ENCODE measurements at regions not wholly inside any gene's neighbourhood (a gene's known extent, or its start where the extent isn't known, plus 50 kb on each side); places are given as distances from the start of the nearest gene placed in this dataset.

DNA sequence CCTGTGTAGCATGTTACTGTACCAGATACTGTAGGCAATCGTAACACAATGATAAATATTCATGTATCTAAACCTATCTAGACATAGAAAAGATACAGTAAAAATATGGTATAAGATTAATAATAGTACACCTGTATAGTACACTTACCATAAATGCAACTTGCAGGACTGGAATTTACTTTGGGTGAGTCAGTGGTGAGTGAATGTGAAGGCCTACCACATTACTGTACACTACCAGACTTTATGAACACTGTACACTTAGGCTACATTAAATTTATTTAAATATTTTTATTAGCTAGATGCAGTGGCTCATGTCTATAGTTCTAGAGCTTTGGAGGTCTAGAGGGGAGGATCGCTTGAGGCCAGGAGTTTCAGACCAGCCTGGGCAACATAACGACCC, 186.6 kb upstream of the ROPN1 start:
- intact Hi-C loops (cut with micrococcal nuclease; ENCODE audit: unreplicated experiment): no loop called here

DNA sequence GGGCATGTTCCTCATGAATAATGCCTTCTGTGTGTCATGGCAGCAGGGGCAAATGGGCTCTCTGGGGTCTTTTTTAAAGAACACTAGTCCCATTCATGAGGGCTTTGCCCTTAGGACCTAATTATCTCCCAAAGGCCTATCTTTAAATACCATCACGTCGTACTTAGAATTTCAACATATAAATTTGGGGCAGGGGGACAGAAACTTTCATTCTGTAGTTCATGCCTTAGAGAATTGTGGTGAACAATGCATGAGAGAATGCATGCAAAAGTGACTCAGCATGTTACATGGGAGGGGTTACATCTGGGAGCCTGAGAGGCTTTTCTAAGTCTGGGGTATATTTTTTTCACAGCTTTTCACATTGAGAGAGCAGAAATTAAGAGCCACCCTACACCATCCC, 208.5 kb upstream of the ROPN1 start:
- ATAC-seq: no peak
- no peak for DNase-seq (ENCODE audit: low read depth, low spot score)
- ChIA-PET POLR2A (no interaction called here), CTCF (no interaction called here)
- no peaks in the 10 kb centered on the region for H3K4me1 ChIP-seq (ENCODE audit: control insufficient read depth, insufficient read depth, low read length)
- no TSS peak for BruUV-seq (replicated peaks)
- no peaks in the 10 kb centered on the region for H3K9me3 ChIP-seq (ENCODE audit: control insufficient read depth, insufficient read depth, low read depth, low read length)
- intact Hi-C loops (cut with micrococcal nuclease; ENCODE audit: unreplicated experiment) (no loop called here), in situ Hi-C loops (cut with HindIII; ENCODE audit: low pct_unique_long_range_greater_than_20kb, low sequenced_read_pairs) (no loop called here)
- no peaks in the 10 kb centered on the region for H3K36me3 ChIP-seq (ENCODE audit: control insufficient read depth, insufficient read depth, low read length)
- H3K4me3 ChIP-seq (ENCODE audit: low read depth in 2 of 2, low read length in 2 of 2): no peak overlapping the region
- TF ChIP-seq, protein P1, sequence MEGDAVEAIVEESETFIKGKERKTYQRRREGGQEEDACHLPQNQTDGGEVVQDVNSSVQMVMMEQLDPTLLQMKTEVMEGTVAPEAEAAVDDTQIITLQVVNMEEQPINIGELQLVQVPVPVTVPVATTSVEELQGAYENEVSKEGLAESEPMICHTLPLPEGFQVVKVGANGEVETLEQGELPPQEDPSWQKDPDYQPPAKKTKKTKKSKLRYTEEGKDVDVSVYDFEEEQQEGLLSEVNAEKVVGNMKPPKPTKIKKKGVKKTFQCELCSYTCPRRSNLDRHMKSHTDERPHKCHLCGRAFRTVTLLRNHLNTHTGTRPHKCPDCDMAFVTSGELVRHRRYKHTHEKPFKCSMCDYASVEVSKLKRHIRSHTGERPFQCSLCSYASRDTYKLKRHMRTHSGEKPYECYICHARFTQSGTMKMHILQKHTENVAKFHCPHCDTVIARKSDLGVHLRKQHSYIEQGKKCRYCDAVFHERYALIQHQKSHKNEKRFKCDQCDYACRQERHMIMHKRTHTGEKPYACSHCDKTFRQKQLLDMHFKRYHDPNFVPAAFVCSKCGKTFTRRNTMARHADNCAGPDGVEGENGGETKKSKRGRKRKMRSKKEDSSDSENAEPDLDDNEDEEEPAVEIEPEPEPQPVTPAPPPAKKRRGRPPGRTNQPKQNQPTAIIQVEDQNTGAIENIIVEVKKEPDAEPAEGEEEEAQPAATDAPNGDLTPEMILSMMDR (IDR thresholded peaks at IDR 0.05): no peak
- TF ChIP-seq POLR2AphosphoS5 (IDR thresholded peaks at IDR 0.05; ENCODE audit: low read depth, low read length) (no peak), TCF7L2 (IDR thresholded peaks at IDR 0.05; ENCODE audit: low read depth, low read length) (no peak), SIN3A (IDR thresholded peaks at IDR 0.05; ENCODE audit: borderline replicate concordance, insufficient read depth, low read depth, low read length) (no peak)
- TF ChIP-seq, protein P2, sequence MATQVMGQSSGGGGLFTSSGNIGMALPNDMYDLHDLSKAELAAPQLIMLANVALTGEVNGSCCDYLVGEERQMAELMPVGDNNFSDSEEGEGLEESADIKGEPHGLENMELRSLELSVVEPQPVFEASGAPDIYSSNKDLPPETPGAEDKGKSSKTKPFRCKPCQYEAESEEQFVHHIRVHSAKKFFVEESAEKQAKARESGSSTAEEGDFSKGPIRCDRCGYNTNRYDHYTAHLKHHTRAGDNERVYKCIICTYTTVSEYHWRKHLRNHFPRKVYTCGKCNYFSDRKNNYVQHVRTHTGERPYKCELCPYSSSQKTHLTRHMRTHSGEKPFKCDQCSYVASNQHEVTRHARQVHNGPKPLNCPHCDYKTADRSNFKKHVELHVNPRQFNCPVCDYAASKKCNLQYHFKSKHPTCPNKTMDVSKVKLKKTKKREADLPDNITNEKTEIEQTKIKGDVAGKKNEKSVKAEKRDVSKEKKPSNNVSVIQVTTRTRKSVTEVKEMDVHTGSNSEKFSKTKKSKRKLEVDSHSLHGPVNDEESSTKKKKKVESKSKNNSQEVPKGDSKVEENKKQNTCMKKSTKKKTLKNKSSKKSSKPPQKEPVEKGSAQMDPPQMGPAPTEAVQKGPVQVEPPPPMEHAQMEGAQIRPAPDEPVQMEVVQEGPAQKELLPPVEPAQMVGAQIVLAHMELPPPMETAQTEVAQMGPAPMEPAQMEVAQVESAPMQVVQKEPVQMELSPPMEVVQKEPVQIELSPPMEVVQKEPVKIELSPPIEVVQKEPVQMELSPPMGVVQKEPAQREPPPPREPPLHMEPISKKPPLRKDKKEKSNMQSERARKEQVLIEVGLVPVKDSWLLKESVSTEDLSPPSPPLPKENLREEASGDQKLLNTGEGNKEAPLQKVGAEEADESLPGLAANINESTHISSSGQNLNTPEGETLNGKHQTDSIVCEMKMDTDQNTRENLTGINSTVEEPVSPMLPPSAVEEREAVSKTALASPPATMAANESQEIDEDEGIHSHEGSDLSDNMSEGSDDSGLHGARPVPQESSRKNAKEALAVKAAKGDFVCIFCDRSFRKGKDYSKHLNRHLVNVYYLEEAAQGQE (IDR thresholded peaks at IDR 0.05; ENCODE audit: insufficient read depth in 1 of 2, low read depth in 2 of 2, low read length in 1 of 2): no peak
- peaks cover 32% of the 10 kb centered on the region for H3K27me3 ChIP-seq (ENCODE audit: control insufficient read depth, insufficient read depth, low read length)
- no peak overlapping the region for H3K27ac ChIP-seq (ENCODE audit: low read length)

More for the DNA sequence above, 186.6 kb upstream of the ROPN1 start:
- CTCF ChIA-PET: no interaction called here
- H3K36me3 ChIP-seq (ENCODE audit: control insufficient read depth, insufficient read depth, low read length): no peaks in the 10 kb centered on the region
- H3K4me1 ChIP-seq (ENCODE audit: control insufficient read depth, insufficient read depth, low read length): no peaks in the 10 kb centered on the region
- H3K27ac ChIP-seq (ENCODE audit: low read length): no peak overlapping the region
- no peak overlapping the region for H3K4me3 ChIP-seq (ENCODE audit: low read depth in 2 of 2, low read length in 2 of 2)
- in situ Hi-C loops (cut with HindIII; ENCODE audit: low pct_unique_long_range_greater_than_20kb, low sequenced_read_pairs): no loop called here
- BruUV-seq (replicated peaks): no TSS peak
- H3K27me3 ChIP-seq (ENCODE audit: control insufficient read depth, insufficient read depth, low read length): no peaks in the 10 kb centered on the region; the same call in 1 of the 2 replicates
- H3K9me3 ChIP-seq (ENCODE audit: control insufficient read depth, insufficient read depth, low read depth, low read length): no peaks in the 10 kb centered on the region
- POLR2A ChIA-PET: no interaction called here
- DNase-seq (ENCODE audit: low read depth, low spot score) (no peak), ATAC-seq (no peak)
- TF ChIP-seq POLR2AphosphoS5 (IDR thresholded peaks at IDR 0.05; ENCODE audit: low read depth, low read length) (no peak), TCF7L2 (IDR thresholded peaks at IDR 0.05; ENCODE audit: low read depth, low read length) (no peak), SIN3A (IDR thresholded peaks at IDR 0.05; ENCODE audit: borderline replicate concordance, insufficient read depth, low read depth, low read length) (no peak)
- TF ChIP-seq, protein P2 (IDR thresholded peaks at IDR 0.05; ENCODE audit: insufficient read depth in 1 of 2, low read depth in 2 of 2, low read length in 1 of 2): no peak
- TF ChIP-seq, protein P1 (IDR thresholded peaks at IDR 0.05): no peak
